Glomerular visceral epithelial cell (primary cell): ENCODE measurements at regions not wholly inside any gene's neighbourhood (a gene's known extent, or its start where the extent isn't known, plus 50 kb on each side); places are given as distances from the start of the nearest gene placed in this dataset.
A peak's percentile ranks its signal among the peaks of the same experiment; 100 is the strongest.

Experiments
- DNase-seq: peaks from one replicate; pipeline ENCODE4 v3.0.0-alpha.2; 2016; ENCODE audit errors: extremely low spot score

- no peak for DNase-seq
Measured at GRCh38 chr1:234536741-234537140, 57.8 kb upstream of the TARBP1 start.

- DNase-seq: no peak
Measured at GRCh38 chr1:234535763-234536515, 57.0 kb upstream of the TARBP1 start.

- no peak for DNase-seq
Measured at GRCh38 chr1:234535218-234535617, 56.2 kb upstream of the TARBP1 start.

GRCh38 chr1:234533975-234534876 is 55.2 kb upstream of the TARBP1 start:
- DNase-seq: no peak

GRCh38 chr1:234533034-234533891 is 54.3 kb upstream of the TARBP1 start:
- DNase-seq: peak; percentile 56

GRCh38 chr1:234532503-234532922 is 53.5 kb upstream of the TARBP1 start:
- no peak for DNase-seq

GRCh38 chr1:234531151-234531635 is 52.2 kb upstream of the TARBP1 start:
- no peak for DNase-seq

GRCh38 chr1:234530672-234531071 is 51.7 kb upstream of the TARBP1 start:
- no peak for DNase-seq

- DNase-seq: peak; percentile 36
Measured at GRCh38 chr1:234529950-234530237, 50.9 kb upstream of the TARBP1 start.

DNA sequence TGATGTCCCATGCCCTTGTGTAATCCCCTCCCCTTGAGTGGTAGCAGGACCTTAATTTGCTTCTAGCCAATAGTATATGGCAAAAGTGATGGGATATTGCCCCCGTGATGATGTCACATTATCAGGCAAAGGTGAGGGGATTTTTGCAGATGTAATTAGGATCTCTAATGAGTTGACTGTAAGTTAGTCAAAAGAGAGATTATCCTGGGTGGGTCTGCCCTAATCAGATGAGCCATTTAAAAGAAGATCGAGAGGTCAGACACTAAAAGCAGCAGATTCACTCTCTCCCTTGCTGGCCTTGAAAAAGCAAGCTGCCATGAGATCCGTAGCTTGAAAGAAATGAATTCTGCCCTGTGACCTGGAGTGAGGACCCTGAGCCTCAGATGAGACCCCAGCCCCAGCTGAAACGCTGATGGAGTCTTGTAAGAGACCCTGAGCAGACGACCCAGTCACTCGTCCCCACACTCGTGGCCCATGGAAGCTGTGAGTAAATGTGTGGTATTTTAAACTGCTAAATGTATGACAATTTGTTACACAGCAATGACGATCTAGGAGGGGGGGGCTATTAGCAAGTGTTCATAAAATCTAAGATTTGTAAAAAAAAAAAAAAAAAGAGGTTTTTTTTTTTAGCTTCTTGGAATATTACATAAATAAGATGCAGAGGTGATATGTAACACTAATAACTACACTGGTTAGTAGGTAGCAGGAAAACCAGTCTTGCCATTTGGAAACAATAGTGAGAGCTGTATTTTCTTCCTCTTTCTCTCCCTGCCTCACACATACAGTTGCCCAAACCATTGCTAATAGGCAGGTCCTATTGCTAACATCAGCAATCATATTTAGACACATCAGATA is 50.3 kb upstream of the TARBP1 start:
- no peak for DNase-seq
